ENCODE measurements at regions not wholly inside any gene's neighbourhood (a gene's known extent, or its start where the extent isn't known, plus 50 kb on each side); places are given as distances from the start of the nearest gene placed in this dataset.

GRCh38 chr1:232292818-232293217 is 337.1 kb downstream of the SIPA1L2 start:
- Histone ChIP-seq H3K36me3 (no peaks in the 10 kb centered on the region), H3K4me3 (replicated peaks in 1 of 3) (no peak overlapping the region), H3K27me3 (no peaks in the 10 kb centered on the region), H3K27ac (no peak overlapping the region), H3K4me1 (peaks cover 11 to 17% of the 10 kb centered on the region in 2 donors), H3K9me3 (no peaks in the 10 kb centered on the region)
- TF ChIP-seq POLR2A (IDR thresholded peaks at IDR 0.05) = no peak
- peak in 2 of 6 experiments; percentile 22 to 23 for TF ChIP-seq CTCF (IDR thresholded peaks at IDR 0.05)
- WGBS, 2 donors = 66% methylated on average over 7 of the region's 7 CpGs
- intact Hi-C loops (cut with DNase I) = no loop called here
- DNase-seq = peak; percentile 23 to 27

- TF ChIP-seq POLR2A (IDR thresholded peaks at IDR 0.05) (no peak), CTCF (IDR thresholded peaks at IDR 0.05) (no peak)
- H3K4me3 ChIP-seq (replicated peaks in 1 of 3) = no peak overlapping the region
- no peaks in the 10 kb centered on the region for H3K9me3 ChIP-seq
- no peaks in the 10 kb centered on the region for H3K36me3 ChIP-seq
- no peak overlapping the region for H3K27ac ChIP-seq
- intact Hi-C loops (cut with DNase I) = no loop called here
- WGBS, 2 donors = 32 to 33% methylated on average over 2 of the region's 2 CpGs
- H3K27me3 ChIP-seq = no peaks in the 10 kb centered on the region
- DNase-seq = no peak
- H3K4me1 ChIP-seq = peaks cover 11 to 17% of the 10 kb centered on the region in 2 donors
Measured at GRCh38 chr1:232292239-232292638, 337.7 kb downstream of the SIPA1L2 start.

GRCh38 chr1:232291681-232292080 is 338.3 kb downstream of the SIPA1L2 start:
- no peak overlapping the region for H3K4me3 ChIP-seq (replicated peaks in 1 of 3)
- no peaks in the 10 kb centered on the region for H3K9me3 ChIP-seq
- DNase-seq = no peak
- 19% methylated on average over 1 of the region's 1 CpG for WGBS, 2 donors
- TF ChIP-seq POLR2A (IDR thresholded peaks at IDR 0.05) = no peak
- TF ChIP-seq CTCF (IDR thresholded peaks at IDR 0.05) = no peak
- no peaks in the 10 kb centered on the region for H3K36me3 ChIP-seq
- H3K27ac ChIP-seq = no peak overlapping the region
- no peaks in the 10 kb centered on the region for H3K27me3 ChIP-seq
- intact Hi-C loops (cut with DNase I) = no loop called here
- H3K4me1 ChIP-seq = peaks cover 11 to 17% of the 10 kb centered on the region in 2 donors

GRCh38 chr1:232291261-232291660 is 338.7 kb downstream of the SIPA1L2 start:
- intact Hi-C loops (cut with DNase I) = no loop called here
- H3K4me3 ChIP-seq (replicated peaks in 1 of 3) = no peak overlapping the region
- peaks cover 11 to 17% of the 10 kb centered on the region in 2 donors for H3K4me1 ChIP-seq
- H3K9me3 ChIP-seq = no peaks in the 10 kb centered on the region
- no peak for TF ChIP-seq CTCF (IDR thresholded peaks at IDR 0.05)
- TF ChIP-seq POLR2A (IDR thresholded peaks at IDR 0.05) = no peak
- no peak for DNase-seq
- H3K36me3 ChIP-seq = no peaks in the 10 kb centered on the region
- no peaks in the 10 kb centered on the region for H3K27me3 ChIP-seq
- H3K27ac ChIP-seq = no peak overlapping the region
- WGBS, 2 donors = 79 to 91% methylated on average over 4 of the region's 4 CpGs

- H3K27ac ChIP-seq = no peak overlapping the region
Measured at GRCh38 chr1:232290570-232290969, 339.4 kb downstream of the SIPA1L2 start.

More at GRCh38 chr1:232290570-232290969, 339.4 kb downstream of the SIPA1L2 start:
- Histone ChIP-seq H3K9me3 (no peaks in the 10 kb centered on the region), H3K4me1 (peaks cover 11 to 17% of the 10 kb centered on the region in 2 donors), H3K36me3 (no peaks in the 10 kb centered on the region), H3K4me3 (replicated peaks in 1 of 3) (no peak overlapping the region), H3K27me3 (no peaks in the 10 kb centered on the region)
- intact Hi-C loops (cut with DNase I) = no loop called here
- TF ChIP-seq POLR2A (IDR thresholded peaks at IDR 0.05) (no peak), CTCF (IDR thresholded peaks at IDR 0.05) (no peak)
- no peak for DNase-seq
